Thoracic aorta (tissue), 2 donors: ENCODE measurements at regions not wholly inside any gene's neighbourhood (a gene's known extent, or its start where the extent isn't known, plus 50 kb on each side); places are given as distances from the start of the nearest gene placed in this dataset.

ENCODE experiments used
- ATAC-seq: fragments of 150-250 bp; one replicate; pipeline ENCODE4 v1.8.0; 2017; ENCODE audit warnings: low read depth; ENCODE audit not compliant: insufficient number of reproducible peaks, low FRiP score
- DNase-seq: peaks from one replicate; pipeline ENCODE4 v3.0.0-alpha.2; 2020; ENCODE audit warnings: low spot score
- H3K27ac ChIP-seq, 2 donors: fragments of 200-600 bp; sonication (generic); 1 replicate in 1 of 2; 2 replicates in 1 of 2; pipeline ENCODE4 v1.5.1; 2016; ENCODE audit warnings: mild to moderate bottlenecking in 2 of 2, moderate library complexity in 2 of 2
- H3K27me3 ChIP-seq: fragments of 200-600 bp; sonication (generic); replicated peaks from 2 replicates; pipeline ENCODE4 v1.6.0; 2016; ENCODE audit warnings: mild to moderate bottlenecking; ENCODE audit not compliant: insufficient read depth
- H3K36me3 ChIP-seq: fragments of 200-600 bp; sonication (generic); one replicate; pipeline ENCODE4 v1.5.1; 2016
- H3K4me1 ChIP-seq, 2 donors: fragments of 200-600 bp; sonication (generic); 1 replicate in 1 of 2; 2 replicates in 1 of 2; pipeline versions ENCODE4 v1.5.1 to v1.6.0; 2016; ENCODE audit warnings: low read depth in 2 of 2, mild to moderate bottlenecking in 1 of 2; ENCODE audit not compliant: control insufficient read depth in 1 of 2
- H3K4me3 ChIP-seq: fragments of 200-600 bp; sonication (generic); 2 replicates; pipeline ENCODE4 v1.5.1; 2016; ENCODE audit warnings: mild to moderate bottlenecking
- H3K9me3 ChIP-seq: fragments of 200-600 bp; sonication (generic); 2 replicates; pipeline ENCODE4 v1.5.1; 2016
- TF ChIP-seq, protein P1 (sequence below): fragments of 200-600 bp; sonication (generic); IDR thresholded peaks from one replicate; pipeline ENCODE4 v1.5.1; 2019; ENCODE audit warnings: antibody characterized with exemption

DNA sequence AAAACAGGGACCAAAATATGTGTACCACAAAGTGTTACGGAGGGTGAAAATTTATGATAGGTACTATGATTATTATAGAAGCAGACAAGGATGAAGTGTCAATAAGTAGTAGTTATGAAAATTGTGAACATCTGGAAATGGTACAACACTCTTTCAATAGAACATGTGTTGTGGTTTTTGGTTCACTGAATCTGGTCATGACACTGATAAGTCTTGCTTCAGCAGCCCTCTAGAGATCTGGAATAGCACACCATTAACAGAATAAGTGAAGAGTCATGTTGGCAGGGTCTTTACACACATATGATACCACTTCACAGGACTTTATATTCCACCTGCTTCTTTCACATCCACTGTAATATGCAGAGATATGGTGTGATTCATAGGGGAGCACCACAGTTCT, 985.2 kb upstream of the SEMA6D start:
- no peaks in the 10 kb centered on the region for H3K4me1 ChIP-seq
- no peak overlapping the region for H3K27ac ChIP-seq
- DNase-seq = no peak
- no peak overlapping the region for H3K4me3 ChIP-seq
- no peak for ATAC-seq
- peaks cover 16% of the 10 kb centered on the region for H3K9me3 ChIP-seq
- H3K36me3 ChIP-seq = no peaks in the 10 kb centered on the region
- TF ChIP-seq, protein P1, sequence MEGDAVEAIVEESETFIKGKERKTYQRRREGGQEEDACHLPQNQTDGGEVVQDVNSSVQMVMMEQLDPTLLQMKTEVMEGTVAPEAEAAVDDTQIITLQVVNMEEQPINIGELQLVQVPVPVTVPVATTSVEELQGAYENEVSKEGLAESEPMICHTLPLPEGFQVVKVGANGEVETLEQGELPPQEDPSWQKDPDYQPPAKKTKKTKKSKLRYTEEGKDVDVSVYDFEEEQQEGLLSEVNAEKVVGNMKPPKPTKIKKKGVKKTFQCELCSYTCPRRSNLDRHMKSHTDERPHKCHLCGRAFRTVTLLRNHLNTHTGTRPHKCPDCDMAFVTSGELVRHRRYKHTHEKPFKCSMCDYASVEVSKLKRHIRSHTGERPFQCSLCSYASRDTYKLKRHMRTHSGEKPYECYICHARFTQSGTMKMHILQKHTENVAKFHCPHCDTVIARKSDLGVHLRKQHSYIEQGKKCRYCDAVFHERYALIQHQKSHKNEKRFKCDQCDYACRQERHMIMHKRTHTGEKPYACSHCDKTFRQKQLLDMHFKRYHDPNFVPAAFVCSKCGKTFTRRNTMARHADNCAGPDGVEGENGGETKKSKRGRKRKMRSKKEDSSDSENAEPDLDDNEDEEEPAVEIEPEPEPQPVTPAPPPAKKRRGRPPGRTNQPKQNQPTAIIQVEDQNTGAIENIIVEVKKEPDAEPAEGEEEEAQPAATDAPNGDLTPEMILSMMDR = no peak
- H3K27me3 ChIP-seq = no peaks in the 10 kb centered on the region

DNA sequence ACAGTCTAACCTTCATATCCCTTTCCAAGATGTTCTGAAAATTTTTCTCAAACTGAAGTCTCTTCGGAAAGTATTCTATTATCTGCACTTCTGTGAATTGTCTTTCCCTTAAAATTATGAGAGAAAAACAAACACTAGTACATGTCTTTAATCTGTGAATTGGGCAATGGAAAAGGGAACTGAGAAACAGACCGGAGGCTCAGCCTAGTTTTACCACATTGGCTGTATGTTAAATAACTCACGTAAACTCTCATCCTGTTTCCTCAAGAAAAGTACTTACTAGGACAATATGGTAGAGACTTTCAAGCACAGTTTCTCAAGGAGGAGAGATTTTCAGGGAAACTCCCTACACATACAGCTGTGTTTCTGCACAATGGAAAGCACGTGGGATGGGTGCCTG, 982.2 kb upstream of the SEMA6D start:
- no peaks in the 10 kb centered on the region for H3K27me3 ChIP-seq
- H3K36me3 ChIP-seq = no peaks in the 10 kb centered on the region
- H3K4me3 ChIP-seq = no peak overlapping the region
- ATAC-seq = no peak
- no peak for DNase-seq
- TF ChIP-seq, protein P1 = no peak
- no peak overlapping the region for H3K27ac ChIP-seq
- H3K4me1 ChIP-seq = no peaks in the 10 kb centered on the region
- H3K9me3 ChIP-seq = no peaks in the 10 kb centered on the region

- ATAC-seq = no peak
- H3K36me3 ChIP-seq = no peaks in the 10 kb centered on the region
- no peak overlapping the region for H3K27ac ChIP-seq
- no peaks in the 10 kb centered on the region for H3K9me3 ChIP-seq
- TF ChIP-seq, protein P1 = no peak
- H3K4me1 ChIP-seq = no peaks in the 10 kb centered on the region
- H3K27me3 ChIP-seq = no peaks in the 10 kb centered on the region
- DNase-seq = no peak
- H3K4me3 ChIP-seq = no peak overlapping the region
These were observed 966.0 kb upstream of the SEMA6D start for GRCh38 chr15:46751303-46751702.

- TF ChIP-seq, protein P1 = no peak
- Histone ChIP-seq H3K9me3 (no peaks in the 10 kb centered on the region), H3K4me3 (no peak overlapping the region), H3K36me3 (no peaks in the 10 kb centered on the region), H3K4me1 (no peaks in the 10 kb centered on the region), H3K27me3 (no peaks in the 10 kb centered on the region), H3K27ac (no peak overlapping the region)
- DNase-seq (no peak), ATAC-seq (no peak)
These were observed 963.4 kb upstream of the SEMA6D start for GRCh38 chr15:46753946-46754345.

DNA sequence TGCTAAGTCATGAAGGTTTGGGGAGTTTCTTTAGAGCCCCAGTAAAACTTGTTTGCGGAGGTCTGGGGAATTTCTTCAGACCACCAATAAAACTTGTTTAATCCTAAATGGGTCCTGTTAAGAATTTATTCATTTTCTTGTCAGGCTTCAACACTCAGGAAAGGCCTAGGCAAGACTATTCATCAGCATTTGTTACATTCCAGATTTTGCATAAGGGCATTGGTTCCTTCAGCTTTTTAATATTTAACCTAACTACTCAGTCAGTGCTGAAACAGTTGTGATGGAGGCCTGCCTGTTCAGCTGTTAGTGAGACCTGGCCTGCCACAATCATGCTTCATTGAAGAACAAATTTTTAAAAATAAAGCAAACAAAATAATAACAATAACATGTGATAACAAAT, 954.2 kb upstream of the SEMA6D start:
- H3K27ac ChIP-seq = no peak overlapping the region
- ATAC-seq = no peak
- H3K4me1 ChIP-seq = no peaks in the 10 kb centered on the region
- no peaks in the 10 kb centered on the region for H3K9me3 ChIP-seq
- H3K36me3 ChIP-seq = no peaks in the 10 kb centered on the region
- no peaks in the 10 kb centered on the region for H3K27me3 ChIP-seq
- no peak overlapping the region for H3K4me3 ChIP-seq
- TF ChIP-seq, protein P1 = no peak
- no peak for DNase-seq
